Esophagus squamous epithelium (tissue), 5 donors: ENCODE measurements at regions not wholly inside any gene's neighbourhood (a gene's known extent, or its start where the extent isn't known, plus 50 kb on each side); places are given as distances from the start of the nearest gene placed in this dataset.

ENCODE experiments used
- DNase-seq: peaks from one replicate; lab custom pipeline; 2025; lab: John Stamatoyannopoulos, UW
- H3K27ac ChIP-seq, 4 donors: fragments of 200-600 bp; sonication (generic); one replicate each; pipeline ENCODE4 v1.5.1; 2016 to 2019; ENCODE audit warnings: mild to moderate bottlenecking in 1 of 4
- H3K27me3 ChIP-seq, 4 donors: fragments of 200-600 bp; sonication (generic); 1 replicate in 3 of 4; 2 replicates in 1 of 4; pipeline versions ENCODE4 v1.5.1 to v1.6.0; 2017 to 2021; ENCODE audit warnings: antibody characterized with exemption in 1 of 4
- H3K36me3 ChIP-seq, 3 donors: fragments of 200-600 bp; sonication (generic); one replicate each; pipeline ENCODE4 v1.5.1; 2016 to 2019
- H3K4me1 ChIP-seq, 3 donors: fragments of 200-600 bp; sonication (generic); one replicate each; pipeline ENCODE4 v1.5.1; 2017 to 2019
- H3K4me3 ChIP-seq, 4 donors: fragments of 200-600 bp; sonication (generic); 1 replicate in 3 of 4; 2 replicates in 1 of 4; pipeline ENCODE4 v1.5.1; 2016 to 2019; ENCODE audit warnings: mild to moderate bottlenecking in 2 of 4, moderate library complexity in 1 of 4
- H3K9me3 ChIP-seq, 3 donors: fragments of 200-600 bp; sonication (generic); one replicate each; pipeline ENCODE4 v1.5.1; 2016 to 2019
- POLR2A ChIP-seq, 4 donors: fragments of 450-650 bp; IDR thresholded peaks; one replicate each; pipeline ENCODE4 v1.6.1; 2017; ENCODE audit warnings: antibody characterized with exemption in 4 of 4, mild to moderate bottlenecking in 4 of 4, moderate library complexity in 3 of 4
- WGBS, 2 donors: methylation state at CpG; one replicate each; pipeline ENCODE4 v1.1.5; 2018; 5-methylcytosine and 5-hydroxymethylcytosine counted together
- intact Hi-C: fragments of 100-400 bp; cut with DNase I; formaldehyde crosslinking; loops from one replicate; pipeline ENCODE4 v1.15.0; 2022
- TF ChIP-seq, protein P1 (sequence below), 6 experiments: fragments of 450-650 bp in 4 of 6; fragments of 200-600 bp in 2 of 6; sonication (generic) in 2 of 6; IDR thresholded peaks; one replicate each; pipeline ENCODE4 v1.5.1; 2016 to 2019; ENCODE audit warnings: antibody characterized with exemption in 6 of 6, mild to moderate bottlenecking in 4 of 6, moderate library complexity in 4 of 6
- donor health status: DM: yes; HTN: yes; CAD: no.

DNA sequence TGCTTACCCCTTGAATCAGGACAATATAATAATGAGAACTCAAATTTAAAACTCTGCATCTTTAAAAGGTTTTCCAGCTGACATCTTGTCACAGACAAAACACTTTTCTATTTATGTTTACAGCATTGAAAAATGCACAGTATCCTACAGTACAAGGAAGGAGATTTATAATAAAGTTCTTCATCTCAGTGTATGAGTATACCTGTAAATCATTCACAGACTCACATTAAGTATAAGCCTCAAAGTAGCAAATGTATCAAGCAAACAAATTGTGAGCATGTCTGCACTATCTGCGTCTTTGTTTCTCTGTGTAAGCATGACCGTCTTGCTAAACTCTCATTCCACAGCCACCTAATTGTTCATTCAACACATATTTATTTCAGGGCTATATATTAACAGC is 52.8 kb downstream of the PPP1R2C start:
- Histone ChIP-seq H3K27me3 (no peaks in the 10 kb centered on the region), H3K36me3 (no peaks in the 10 kb centered on the region), H3K4me3 (no peak overlapping the region), H3K4me1 (no peaks in the 10 kb centered on the region), H3K9me3 (no peaks in the 10 kb centered on the region), H3K27ac (no peak overlapping the region)
- intact Hi-C loops, result no loop called here
- TF ChIP-seq, protein P1, sequence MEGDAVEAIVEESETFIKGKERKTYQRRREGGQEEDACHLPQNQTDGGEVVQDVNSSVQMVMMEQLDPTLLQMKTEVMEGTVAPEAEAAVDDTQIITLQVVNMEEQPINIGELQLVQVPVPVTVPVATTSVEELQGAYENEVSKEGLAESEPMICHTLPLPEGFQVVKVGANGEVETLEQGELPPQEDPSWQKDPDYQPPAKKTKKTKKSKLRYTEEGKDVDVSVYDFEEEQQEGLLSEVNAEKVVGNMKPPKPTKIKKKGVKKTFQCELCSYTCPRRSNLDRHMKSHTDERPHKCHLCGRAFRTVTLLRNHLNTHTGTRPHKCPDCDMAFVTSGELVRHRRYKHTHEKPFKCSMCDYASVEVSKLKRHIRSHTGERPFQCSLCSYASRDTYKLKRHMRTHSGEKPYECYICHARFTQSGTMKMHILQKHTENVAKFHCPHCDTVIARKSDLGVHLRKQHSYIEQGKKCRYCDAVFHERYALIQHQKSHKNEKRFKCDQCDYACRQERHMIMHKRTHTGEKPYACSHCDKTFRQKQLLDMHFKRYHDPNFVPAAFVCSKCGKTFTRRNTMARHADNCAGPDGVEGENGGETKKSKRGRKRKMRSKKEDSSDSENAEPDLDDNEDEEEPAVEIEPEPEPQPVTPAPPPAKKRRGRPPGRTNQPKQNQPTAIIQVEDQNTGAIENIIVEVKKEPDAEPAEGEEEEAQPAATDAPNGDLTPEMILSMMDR (IDR thresholded peaks at IDR 0.05), result no peak
- no peak for TF ChIP-seq POLR2A (IDR thresholded peaks at IDR 0.05)
- WGBS, 2 donors, result 84 to 87% methylated on average over 2 of the region's 2 CpGs
- no peak for DNase-seq

DNA sequence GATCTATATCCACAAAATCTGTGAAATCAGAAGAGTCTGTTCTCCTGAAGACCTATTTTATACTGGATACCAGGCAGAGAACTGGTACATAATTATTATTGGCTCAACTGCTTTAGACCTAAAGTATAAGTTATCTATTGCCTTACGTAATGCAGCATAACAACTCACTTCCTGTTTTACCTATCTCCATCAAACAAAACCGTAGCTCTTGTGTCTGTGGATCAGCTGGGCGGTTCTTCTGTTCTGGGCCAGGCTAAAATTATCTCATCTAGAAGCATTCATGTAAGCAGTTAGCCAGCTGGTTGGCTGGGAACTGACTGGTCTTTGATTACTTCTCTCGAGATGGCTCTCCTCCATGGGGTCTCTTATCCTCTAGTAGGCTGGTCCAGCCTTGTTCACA is 57.8 kb downstream of the PPP1R2C start:
- no peaks in the 10 kb centered on the region for H3K4me1 ChIP-seq
- no peak overlapping the region for H3K4me3 ChIP-seq
- H3K27ac ChIP-seq, result no peak overlapping the region
- H3K36me3 ChIP-seq, result no peaks in the 10 kb centered on the region
- TF ChIP-seq, protein P1 (IDR thresholded peaks at IDR 0.05), result no peak
- TF ChIP-seq POLR2A (IDR thresholded peaks at IDR 0.05), result no peak
- intact Hi-C loops, result no loop called here
- 79 to 81% methylated on average over 4 of the region's 4 CpGs for WGBS, 2 donors
- no peaks in the 10 kb centered on the region for H3K9me3 ChIP-seq
- no peaks in the 10 kb centered on the region for H3K27me3 ChIP-seq
- DNase-seq, result no peak

DNA sequence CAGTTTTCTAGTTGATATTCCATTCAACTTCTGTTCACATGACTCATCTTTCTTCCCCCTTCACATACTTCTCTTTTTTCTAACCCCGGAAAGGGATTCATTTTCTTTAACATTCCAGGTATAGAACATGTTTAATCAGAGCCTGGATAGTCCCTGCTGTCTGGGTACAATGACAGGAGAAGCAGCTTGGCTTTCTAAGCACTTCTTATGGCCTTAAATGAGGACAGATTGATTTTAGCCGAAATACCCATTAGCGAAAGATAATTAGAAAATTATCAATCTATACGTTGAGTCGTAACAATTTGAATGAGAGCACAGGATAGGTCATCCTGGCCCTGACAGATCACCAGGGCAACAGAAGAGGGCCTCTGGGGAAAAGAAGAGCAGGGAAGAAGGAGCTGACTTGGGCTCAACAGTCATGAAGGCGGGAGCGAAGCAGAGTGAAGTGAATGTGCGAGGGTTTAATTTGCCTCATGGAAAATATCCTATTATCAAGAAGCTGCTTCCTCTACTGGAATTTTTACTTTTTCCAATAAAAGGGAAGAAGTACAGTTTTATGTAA is 62.2 kb downstream of the PPP1R2C start:
- H3K27ac ChIP-seq, result no peak overlapping the region
- DNase-seq, result no peak
- no peak overlapping the region for H3K4me3 ChIP-seq
- 70 to 78% methylated on average over 5 to 7 of the region's 8 CpGs for WGBS, 2 donors
- no peaks in the 10 kb centered on the region for H3K36me3 ChIP-seq
- no peaks in the 10 kb centered on the region for H3K27me3 ChIP-seq
- TF ChIP-seq, protein P1 (IDR thresholded peaks at IDR 0.05), result no peak
- no peak for TF ChIP-seq POLR2A (IDR thresholded peaks at IDR 0.05)
- intact Hi-C loops, result no loop called here
- H3K9me3 ChIP-seq, result no peaks in the 10 kb centered on the region
- no peaks in the 10 kb centered on the region for H3K4me1 ChIP-seq

DNA sequence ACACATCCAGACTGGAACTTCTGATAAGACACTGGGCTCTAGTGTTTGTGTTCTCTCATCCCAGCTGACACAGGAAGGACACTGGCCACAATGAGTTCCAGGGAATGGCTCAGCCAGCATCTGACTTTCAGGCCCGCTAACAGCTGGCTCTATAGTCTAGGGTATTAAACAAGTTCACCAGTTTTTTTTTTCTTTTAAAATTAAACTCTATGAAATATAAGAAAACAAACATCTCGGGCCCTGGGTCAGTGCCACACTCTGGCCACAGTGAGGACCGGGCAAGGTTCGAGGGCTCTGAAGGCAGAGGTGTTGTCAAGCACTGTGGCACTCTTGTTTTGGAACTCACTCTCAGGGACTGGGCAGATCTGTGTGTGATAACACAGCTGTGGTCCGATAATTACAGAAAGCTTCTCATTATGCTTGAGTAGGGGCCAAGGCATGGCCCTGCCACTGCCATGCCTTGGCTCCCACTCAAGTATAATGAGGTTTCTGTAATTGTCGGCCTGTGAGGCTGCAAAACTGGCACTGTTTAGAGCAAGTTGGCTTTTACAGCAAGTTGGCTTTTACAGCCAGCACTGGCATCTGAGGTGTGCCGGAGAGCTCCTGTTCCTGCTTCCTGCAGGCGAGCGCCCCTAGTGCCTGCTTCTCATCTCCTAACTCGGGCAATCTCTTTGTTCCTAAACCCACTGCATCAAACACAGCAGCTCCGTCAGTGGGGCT is 62.8 kb downstream of the PPP1R2C start:
- Histone ChIP-seq H3K36me3 (no peaks in the 10 kb centered on the region), H3K4me3 (no peak overlapping the region), H3K9me3 (no peaks in the 10 kb centered on the region), H3K27me3 (no peaks in the 10 kb centered on the region), H3K27ac (no peak overlapping the region), H3K4me1 (no peaks in the 10 kb centered on the region)
- 20 to 41% methylated on average over 5 to 11 of the region's 11 CpGs for WGBS, 2 donors
- TF ChIP-seq, protein P1 (IDR thresholded peaks at IDR 0.05), result peak; percentile 14 to 45 (median 26)
- no peak for TF ChIP-seq POLR2A (IDR thresholded peaks at IDR 0.05)
- intact Hi-C loops, result no loop called here
- no peak for DNase-seq

DNA sequence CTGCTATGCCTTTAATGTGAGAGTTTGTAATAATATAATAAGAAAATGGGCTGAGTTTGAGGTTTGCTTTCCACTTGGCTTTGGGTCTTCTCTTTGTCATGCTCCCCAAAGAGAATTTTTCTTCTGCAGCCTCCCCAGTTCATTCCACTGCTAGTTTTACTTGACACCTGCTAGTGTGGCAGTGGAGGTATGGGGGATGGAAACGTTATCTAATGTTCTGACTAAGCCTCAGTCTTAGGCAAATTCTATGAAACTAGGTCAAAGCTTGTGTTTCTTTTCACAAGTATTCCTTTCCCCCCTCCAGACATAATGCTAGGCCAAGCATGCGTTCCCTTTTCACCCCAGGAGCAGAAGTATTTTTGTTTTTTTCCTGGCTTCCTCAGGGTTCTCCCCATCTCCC is 67.5 kb downstream of the PPP1R2C start:
- intact Hi-C loops, result no loop called here
- Histone ChIP-seq H3K27me3 (no peaks in the 10 kb centered on the region), H3K4me1 (no peaks in the 10 kb centered on the region), H3K4me3 (no peak overlapping the region), H3K27ac (no peak overlapping the region), H3K9me3 (no peaks in the 10 kb centered on the region), H3K36me3 (no peaks in the 10 kb centered on the region)
- WGBS, 2 donors, result 45 to 78% methylated on average over 2 of the region's 2 CpGs
- no peak for DNase-seq
- TF ChIP-seq, protein P1 (IDR thresholded peaks at IDR 0.05), result no peak
- TF ChIP-seq POLR2A (IDR thresholded peaks at IDR 0.05), result no peak
